Stimulated activated memory B cell treated with anti-CD40 and anti-IgM and Interleukin-4, amounts not matched to agents 10 μg/mL and 1 μg/mL and 100 μg/mL, for 72 hours (primary cell): ENCODE measurements at regions not wholly inside any gene's neighbourhood (a gene's known extent, or its start where the extent isn't known, plus 50 kb on each side); places are given as distances from the start of the nearest gene placed in this dataset.

ENCODE experiments used
- ATAC-seq: fragments of 150-1000 bp; cut with Tn5 transposase; 2 replicates; pipeline ENCODE4 v1.10.0; 2021
- H3K27ac Mint-ChIP-seq: one replicate; pipeline ENCODE4 v1.8.0; 2022; ENCODE audit warnings: mild to moderate bottlenecking, mixed read lengths
- H3K27me3 Mint-ChIP-seq: one replicate; pipeline ENCODE4 v1.8.0; 2022; ENCODE audit warnings: mixed read lengths
- H3K36me3 Mint-ChIP-seq: one replicate; pipeline ENCODE4 v1.8.0; 2022; ENCODE audit warnings: mixed read lengths
- H3K4me1 Mint-ChIP-seq: one replicate; pipeline ENCODE4 v1.8.0; 2022; ENCODE audit warnings: mixed read lengths
- H3K4me3 Mint-ChIP-seq: one replicate; pipeline ENCODE4 v1.8.0; 2022; ENCODE audit warnings: mild to moderate bottlenecking, moderate library complexity, mixed read lengths
- H3K9me3 Mint-ChIP-seq: one replicate; pipeline ENCODE4 v1.8.0; 2022; ENCODE audit warnings: mixed read lengths

DNA sequence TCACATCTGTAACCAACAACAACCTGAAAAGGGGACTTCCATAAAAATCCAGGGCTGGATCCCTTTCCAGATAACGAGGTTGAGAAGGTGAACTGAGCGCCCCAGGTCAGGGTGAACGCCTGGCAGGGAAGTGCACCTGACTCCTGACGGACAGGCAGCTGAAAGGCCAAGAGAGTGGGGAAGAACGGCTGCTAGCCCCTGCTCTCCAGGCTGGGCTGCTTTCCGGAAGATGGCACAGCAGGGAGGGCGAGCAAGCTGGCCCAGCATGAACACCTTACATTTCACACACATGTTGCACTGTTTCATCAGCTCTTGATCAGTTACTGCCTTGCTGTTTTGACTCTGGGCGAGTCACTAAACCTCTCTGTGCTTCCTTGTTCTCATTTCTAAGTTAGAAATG is 127.2 kb upstream of the IQSEC1 start:
- H3K4me1 Mint-ChIP-seq: peaks cover 29% of the 10 kb centered on the region
- H3K9me3 Mint-ChIP-seq: peaks cover under 1% of the 10 kb centered on the region
- H3K27ac Mint-ChIP-seq: no peak overlapping the region
- peaks cover 48% of the 10 kb centered on the region for H3K27me3 Mint-ChIP-seq
- no peak overlapping the region for H3K4me3 Mint-ChIP-seq
- no peak for ATAC-seq
- no peaks in the 10 kb centered on the region for H3K36me3 Mint-ChIP-seq

- no peak overlapping the region for H3K27ac Mint-ChIP-seq
Observed at GRCh38 chr3:13199899-13200451, 126.7 kb upstream of the IQSEC1 start.

GRCh38 chr3:13199006-13199776 is 126.0 kb upstream of the IQSEC1 start:
- Mint-ChIP-seq H3K4me1 (peaks cover 29% of the 10 kb centered on the region), H3K9me3 (no peaks in the 10 kb centered on the region), H3K27me3 (peaks cover 47% of the 10 kb centered on the region), H3K36me3 (no peaks in the 10 kb centered on the region), H3K4me3 (no peak overlapping the region), H3K27ac (no peak overlapping the region)
- no peak for ATAC-seq

More at GRCh38 chr3:13199899-13200451, 126.7 kb upstream of the IQSEC1 start:
- Mint-ChIP-seq H3K36me3 (no peaks in the 10 kb centered on the region), H3K27me3 (peaks cover 47% of the 10 kb centered on the region), H3K4me1 (peaks cover 34% of the 10 kb centered on the region), H3K4me3 (no peak overlapping the region), H3K9me3 (no peaks in the 10 kb centered on the region)
- ATAC-seq: no peak

GRCh38 chr3:13198264-13198879 is 125.1 kb upstream of the IQSEC1 start:
- Mint-ChIP-seq H3K36me3 (no peaks in the 10 kb centered on the region), H3K27ac (no peak overlapping the region), H3K27me3 (peaks cover 47% of the 10 kb centered on the region), H3K4me3 (no peak overlapping the region), H3K4me1 (peaks cover 26% of the 10 kb centered on the region), H3K9me3 (no peaks in the 10 kb centered on the region)
- no peak for ATAC-seq

DNA sequence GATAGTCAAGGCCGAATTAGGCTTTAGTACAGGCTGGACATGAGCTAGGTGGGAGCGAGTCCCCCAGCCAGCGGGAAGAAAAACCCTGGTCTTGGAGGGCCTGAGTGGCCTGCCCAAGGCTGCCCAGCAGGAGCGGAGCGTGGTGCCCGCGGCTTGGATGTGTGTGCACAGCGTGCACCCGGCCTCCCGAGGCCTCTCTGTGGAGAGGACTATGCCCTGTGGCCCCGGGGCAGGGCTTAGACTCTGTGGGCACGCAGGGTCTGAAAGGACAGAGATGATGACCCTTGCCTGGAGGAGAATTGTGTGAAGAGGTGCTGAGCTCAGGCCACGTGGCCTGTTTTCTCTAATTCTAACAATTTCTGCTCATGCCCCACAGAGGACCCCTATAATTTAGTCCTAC is 124.6 kb upstream of the IQSEC1 start:
- H3K27me3 Mint-ChIP-seq: peaks cover 47% of the 10 kb centered on the region
- no peak overlapping the region for H3K4me3 Mint-ChIP-seq
- peaks cover 26% of the 10 kb centered on the region for H3K4me1 Mint-ChIP-seq
- ATAC-seq: no peak
- no peaks in the 10 kb centered on the region for H3K36me3 Mint-ChIP-seq
- no peak overlapping the region for H3K27ac Mint-ChIP-seq
- no peaks in the 10 kb centered on the region for H3K9me3 Mint-ChIP-seq

- peaks cover 47% of the 10 kb centered on the region for H3K27me3 Mint-ChIP-seq
- H3K9me3 Mint-ChIP-seq: no peaks in the 10 kb centered on the region
- ATAC-seq: no peak
- H3K4me1 Mint-ChIP-seq: peaks cover 26% of the 10 kb centered on the region
- no peak overlapping the region for H3K27ac Mint-ChIP-seq
- H3K36me3 Mint-ChIP-seq: no peaks in the 10 kb centered on the region
- no peak overlapping the region for H3K4me3 Mint-ChIP-seq
Observed at GRCh38 chr3:13197281-13197680, 124.1 kb upstream of the IQSEC1 start.

DNA sequence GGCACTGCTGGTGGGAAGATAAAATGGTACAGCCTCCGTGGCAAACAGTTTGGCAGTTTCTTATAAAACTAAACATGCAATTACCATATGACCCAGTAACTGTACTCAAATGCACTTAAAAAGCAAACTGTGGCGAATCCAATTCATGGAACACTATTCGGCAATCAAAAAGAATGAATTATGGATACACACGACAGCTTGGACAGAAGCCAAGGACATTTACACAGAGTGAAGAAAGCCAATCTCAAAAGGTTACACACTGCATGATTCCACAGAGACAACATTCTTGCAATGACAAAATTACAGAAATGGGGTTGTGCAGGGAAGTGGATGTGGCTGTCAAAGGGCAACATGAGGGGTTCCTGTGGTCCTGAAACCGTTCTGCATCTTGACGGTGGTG is 122.1 kb upstream of the IQSEC1 start:
- Mint-ChIP-seq H3K4me1 (peaks cover 26% of the 10 kb centered on the region), H3K36me3 (no peaks in the 10 kb centered on the region), H3K9me3 (no peaks in the 10 kb centered on the region), H3K27ac (no peak overlapping the region), H3K27me3 (peaks cover 57% of the 10 kb centered on the region), H3K4me3 (no peak overlapping the region)
- no peak for ATAC-seq

GRCh38 chr3:13194285-13195209 is 121.3 kb upstream of the IQSEC1 start:
- Mint-ChIP-seq H3K27me3 (peaks cover 57% of the 10 kb centered on the region), H3K4me1 (peaks cover 24% of the 10 kb centered on the region), H3K4me3 (no peak overlapping the region), H3K9me3 (peaks cover 2% of the 10 kb centered on the region), H3K36me3 (peaks cover 3% of the 10 kb centered on the region), H3K27ac (no peak overlapping the region)
- no peak for ATAC-seq

DNA sequence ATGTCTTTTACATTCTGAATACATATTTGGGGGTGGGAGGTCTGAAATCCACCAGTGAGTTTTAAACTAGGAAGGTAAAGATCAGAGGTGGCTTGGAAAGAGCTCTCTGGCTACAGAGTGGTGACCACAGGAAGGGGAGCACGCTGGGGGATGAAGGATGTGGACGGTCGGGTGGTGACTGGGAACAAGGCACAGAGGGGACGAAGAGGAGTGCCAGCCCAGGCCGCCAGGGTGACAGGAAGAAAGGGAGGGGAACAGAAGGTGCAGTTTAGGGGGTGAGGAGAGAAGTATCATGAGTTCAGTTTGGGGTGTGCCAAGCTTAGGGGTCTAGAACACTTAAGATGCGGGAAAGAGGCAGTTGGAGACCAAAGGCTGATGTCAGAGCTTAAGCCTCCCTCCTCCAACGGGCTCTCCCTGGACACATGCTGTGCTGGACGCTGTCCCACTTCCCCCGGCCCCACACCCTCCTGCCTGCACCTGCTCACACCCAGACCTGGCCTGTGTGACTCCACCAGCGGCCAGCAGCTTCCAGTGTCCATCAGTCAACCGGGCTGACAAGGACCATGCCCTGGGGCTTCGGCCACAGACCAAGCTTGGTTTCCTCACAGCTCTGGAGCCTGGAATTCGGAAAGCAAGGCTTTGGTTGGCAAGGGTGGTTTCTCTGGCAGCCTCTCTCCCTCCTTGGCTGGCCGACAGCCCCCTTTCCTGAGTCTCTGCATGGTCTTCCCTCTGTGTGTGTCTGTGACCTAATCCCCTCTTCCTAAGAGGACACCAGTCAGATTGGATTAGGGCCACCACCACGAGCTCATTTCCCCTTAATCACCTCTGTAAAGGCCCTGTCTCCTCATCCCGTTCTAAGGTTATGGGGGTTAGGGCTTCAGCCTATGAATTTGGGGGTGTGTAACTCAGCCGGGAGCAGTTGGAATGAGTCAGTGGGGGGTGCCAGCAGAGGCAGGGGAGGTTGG is 120.4 kb upstream of the IQSEC1 start:
- H3K36me3 Mint-ChIP-seq: peaks cover 7% of the 10 kb centered on the region
- peaks cover 5% of the 10 kb centered on the region for H3K9me3 Mint-ChIP-seq
- no peak overlapping the region for H3K27ac Mint-ChIP-seq
- H3K27me3 Mint-ChIP-seq: peaks cover 63% of the 10 kb centered on the region
- ATAC-seq: no peak
- no peak overlapping the region for H3K4me3 Mint-ChIP-seq
- H3K4me1 Mint-ChIP-seq: peaks cover 30% of the 10 kb centered on the region

GRCh38 chr3:13192471-13193213 is 119.4 kb upstream of the IQSEC1 start:
- no peak for ATAC-seq
- Mint-ChIP-seq H3K9me3 (peaks cover 8% of the 10 kb centered on the region), H3K27me3 (peaks cover 72% of the 10 kb centered on the region), H3K4me3 (no peak overlapping the region), H3K36me3 (peaks cover 7% of the 10 kb centered on the region), H3K27ac (no peak overlapping the region), H3K4me1 (peaks cover 30% of the 10 kb centered on the region)

- no peak overlapping the region for H3K4me3 Mint-ChIP-seq
- H3K4me1 Mint-ChIP-seq: peaks cover 23% of the 10 kb centered on the region
- H3K36me3 Mint-ChIP-seq: peaks cover 7% of the 10 kb centered on the region
- peaks cover 81% of the 10 kb centered on the region for H3K27me3 Mint-ChIP-seq
- no peak for ATAC-seq
- H3K27ac Mint-ChIP-seq: no peak overlapping the region
- H3K9me3 Mint-ChIP-seq: peaks cover 12% of the 10 kb centered on the region
Observed at GRCh38 chr3:13191016-13191415, 117.8 kb upstream of the IQSEC1 start.

GRCh38 chr3:13190378-13190765 is 117.1 kb upstream of the IQSEC1 start:
- H3K27ac Mint-ChIP-seq: no peak overlapping the region
- H3K36me3 Mint-ChIP-seq: peaks cover 7% of the 10 kb centered on the region
- ATAC-seq: no peak
- H3K4me1 Mint-ChIP-seq: peaks cover 16% of the 10 kb centered on the region
- H3K27me3 Mint-ChIP-seq: peaks cover 80% of the 10 kb centered on the region
- no peak overlapping the region for H3K4me3 Mint-ChIP-seq
- H3K9me3 Mint-ChIP-seq: peaks cover 12% of the 10 kb centered on the region

DNA sequence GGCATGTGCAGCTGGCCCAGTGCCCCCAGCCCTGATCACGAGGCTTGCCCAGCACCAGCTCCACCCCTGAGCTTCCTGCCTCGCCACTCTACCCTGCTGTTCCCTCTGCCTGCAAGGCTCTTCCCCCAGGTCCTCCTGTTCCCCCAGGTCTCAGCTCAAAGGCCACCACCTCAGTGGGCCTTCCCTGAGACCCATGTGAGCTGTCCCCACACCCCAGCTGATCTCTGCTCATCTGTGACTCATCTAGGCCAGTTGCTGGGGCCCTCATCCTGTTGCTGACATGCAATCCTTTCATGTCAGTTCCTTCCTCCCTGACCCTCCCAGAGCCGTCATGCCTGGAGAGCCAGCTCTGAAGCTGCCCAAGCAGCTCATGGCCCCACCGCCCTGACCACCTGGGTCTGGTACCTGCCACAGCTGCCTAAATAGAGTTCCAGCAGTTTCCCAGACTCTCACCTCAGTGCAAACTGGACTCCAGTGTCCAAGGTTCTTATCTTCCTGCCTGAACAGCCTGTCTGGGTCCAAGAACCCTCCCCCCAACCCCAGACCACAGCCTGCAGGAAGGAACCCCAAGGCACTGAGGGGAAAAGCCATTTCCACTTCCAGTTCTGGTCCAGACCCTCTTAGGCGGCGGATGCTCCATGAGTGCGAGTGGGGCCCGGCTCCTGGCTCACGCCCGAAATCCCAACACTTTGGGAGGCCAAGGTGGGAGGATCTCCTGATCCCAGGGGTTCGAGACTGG is 116.6 kb upstream of the IQSEC1 start:
- Mint-ChIP-seq H3K36me3 (peaks cover 7% of the 10 kb centered on the region), H3K4me1 (peaks cover 10% of the 10 kb centered on the region), H3K9me3 (peaks cover 12% of the 10 kb centered on the region), H3K27me3 (peaks cover 75% of the 10 kb centered on the region), H3K4me3 (no peak overlapping the region), H3K27ac (peak overlapping the region; percentile 9)
- peak; percentile 52 for ATAC-seq
